BLaER1 treated with 17β-estradiol and CSF1 and Interleukin-3, amounts not matched to agents 10 nM and 100 nM (cell line): ENCODE measurements at regions not wholly inside any gene's neighbourhood (a gene's known extent, or its start where the extent isn't known, plus 50 kb on each side); places are given as distances from the start of the nearest gene placed in this dataset.

Experiments used
- H3K27ac ChIP-seq, 11 experiments: shearing (Covaris generic); formaldehyde crosslinking; 2 replicates each; pipeline ENCODE4 v1.8.1; 2022
- H3K27me3 ChIP-seq, 11 experiments: shearing (Covaris generic); formaldehyde crosslinking; 2 replicates each; pipeline ENCODE4 v1.8.1; 2022
- H3K36me3 ChIP-seq, 11 experiments: shearing (Covaris generic); formaldehyde crosslinking; 2 replicates each; pipeline ENCODE4 v1.8.1; 2022
- H3K4me1 ChIP-seq, 10 experiments: shearing (Covaris generic); formaldehyde crosslinking; 2 replicates each; pipeline ENCODE4 v1.8.1; 2022
- H3K4me2 ChIP-seq, 11 experiments: shearing (Covaris generic); formaldehyde crosslinking; 2 replicates each; pipeline ENCODE4 v1.8.1; 2022
- H3K4me3 ChIP-seq, 10 experiments: shearing (Covaris generic); formaldehyde crosslinking; 2 replicates each; pipeline ENCODE4 v1.8.1; 2022
- H3K9ac ChIP-seq, 11 experiments: shearing (Covaris generic); formaldehyde crosslinking; 2 replicates each; pipeline ENCODE4 v1.8.1; 2022
- H3K9me3 ChIP-seq, 11 experiments: shearing (Covaris generic); formaldehyde crosslinking; replicated peaks in 1 of 11; 2 replicates each; pipeline ENCODE4 v1.8.1; 2022
- H4K20me1 ChIP-seq, 11 experiments: shearing (Covaris generic); formaldehyde crosslinking; 2 replicates each; pipeline ENCODE4 v1.8.1; 2022
- Cebpa-rat ChIP-seq, 11 experiments: shearing (Covaris generic); IDR thresholded peaks; 2 replicates each; pipeline ENCODE4 v1.8.1; 2022

DNA sequence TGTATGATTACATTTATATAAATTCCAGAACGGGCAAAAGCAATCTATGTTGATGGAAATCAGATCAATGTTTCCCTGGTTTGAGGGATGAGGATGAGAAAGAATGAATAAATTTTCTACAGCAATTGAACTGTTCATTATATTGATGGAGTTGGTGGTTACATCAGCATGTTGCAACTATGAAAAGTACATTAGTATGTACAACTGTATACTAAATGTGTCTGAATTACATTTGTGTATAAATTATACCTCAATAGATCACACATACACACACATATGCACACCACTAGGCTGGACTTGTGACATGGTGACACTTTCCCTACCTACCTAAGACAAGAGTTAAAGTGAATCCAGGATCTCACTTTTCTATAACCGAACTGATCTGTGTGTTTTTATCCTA, 608.0 kb downstream of the CDH11 start:
- no peak overlapping the region for H3K4me2 ChIP-seq
- H3K4me1 ChIP-seq = no peaks in the 10 kb centered on the region
- peaks cover 0 to 5% (median 0%) of the 10 kb centered on the region in 11 experiments; a peak in 3 of 22 replicates for H3K9me3 ChIP-seq
- no peak overlapping the region for H3K27ac ChIP-seq
- H3K9ac ChIP-seq = no peak overlapping the region
- no peak overlapping the region for H3K4me3 ChIP-seq
- H3K27me3 ChIP-seq = no peaks in the 10 kb centered on the region
- TF ChIP-seq Cebpa-rat (IDR thresholded peaks at IDR 0.05) = no peak
- no peaks in the 10 kb centered on the region for H3K36me3 ChIP-seq
- no peaks in the 10 kb centered on the region for H4K20me1 ChIP-seq

DNA sequence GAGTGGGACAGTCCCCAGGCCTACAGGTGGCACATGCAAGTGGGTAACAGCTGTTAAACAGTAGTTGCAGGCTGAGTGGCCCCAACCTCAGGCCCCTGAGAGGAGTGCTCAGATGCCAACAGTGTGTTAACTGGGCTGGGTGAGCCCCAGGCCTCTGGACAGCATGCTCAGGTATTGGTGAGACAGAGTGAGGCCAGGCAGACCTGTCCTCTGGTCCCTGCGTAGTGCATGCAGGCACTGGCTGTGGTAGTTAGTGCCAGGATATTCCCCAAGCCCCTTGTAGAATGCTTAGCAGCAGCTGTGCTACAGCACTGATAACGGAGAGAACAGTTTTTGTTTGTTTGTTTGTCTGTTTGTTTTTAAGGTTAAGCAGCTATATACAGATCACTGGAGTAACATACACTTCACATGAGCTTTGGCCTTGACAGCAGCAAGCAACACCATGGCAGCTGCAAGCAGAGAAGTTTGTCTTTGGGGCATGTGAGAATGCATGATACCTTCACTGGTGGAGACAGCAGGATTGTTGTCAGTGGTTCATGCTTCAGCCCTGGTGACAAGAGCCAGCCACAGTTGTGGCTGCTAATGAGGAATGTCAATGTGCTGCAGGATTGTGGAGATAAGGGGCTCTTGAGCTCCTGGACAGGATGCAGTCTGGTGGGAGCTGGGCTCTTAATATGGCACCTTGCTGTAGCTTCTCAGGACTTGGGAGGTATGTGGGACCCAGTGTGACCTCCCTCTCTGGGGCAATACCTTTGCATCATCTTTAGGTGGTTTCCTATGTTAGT, 614.4 kb downstream of the CDH11 start:
- no peak overlapping the region for H3K4me3 ChIP-seq
- no peak overlapping the region for H3K27ac ChIP-seq
- no peak overlapping the region for H3K9ac ChIP-seq
- no peaks in the 10 kb centered on the region for H3K36me3 ChIP-seq
- no peaks in the 10 kb centered on the region for H3K4me1 ChIP-seq
- H3K4me2 ChIP-seq = no peak overlapping the region
- no peak for TF ChIP-seq Cebpa-rat (IDR thresholded peaks at IDR 0.05)
- no peaks in the 10 kb centered on the region for H4K20me1 ChIP-seq
- peaks cover 0 to 16% (median 0%) of the 10 kb centered on the region in 11 experiments; a peak in 9 of 22 replicates for H3K9me3 ChIP-seq
- no peaks in the 10 kb centered on the region for H3K27me3 ChIP-seq

DNA sequence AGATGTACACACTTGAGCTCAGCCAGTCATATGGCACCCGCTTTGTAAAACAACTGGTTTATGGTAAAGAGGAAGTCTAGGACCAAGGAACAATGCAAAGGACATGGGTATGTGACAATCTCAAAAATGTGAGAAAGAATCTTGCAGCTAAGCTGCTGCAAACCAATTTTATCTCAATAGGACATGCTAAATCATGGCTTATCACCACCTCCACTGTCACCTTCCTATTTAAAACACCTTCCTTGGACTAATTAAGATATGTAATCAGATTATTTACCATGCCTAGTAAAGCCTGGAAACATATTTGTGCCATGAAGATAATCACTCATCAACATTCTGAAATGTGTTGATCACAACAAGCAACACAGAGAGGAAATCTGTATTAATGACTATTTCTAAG, 622.7 kb downstream of the CDH11 start:
- Histone ChIP-seq H3K4me2 (no peak overlapping the region), H3K36me3 (no peaks in the 10 kb centered on the region), H3K27me3 (no peaks in the 10 kb centered on the region), H3K9me3 (no peaks in the 10 kb centered on the region), H4K20me1 (no peaks in the 10 kb centered on the region), H3K27ac (no peak overlapping the region), H3K4me3 (no peak overlapping the region), H3K4me1 (peaks cover 0 to 5% (median 0%) of the 10 kb centered on the region in 10 experiments; a peak in 1 of 20 replicates), H3K9ac (no peak overlapping the region)
- no peak for TF ChIP-seq Cebpa-rat (IDR thresholded peaks at IDR 0.05)

DNA sequence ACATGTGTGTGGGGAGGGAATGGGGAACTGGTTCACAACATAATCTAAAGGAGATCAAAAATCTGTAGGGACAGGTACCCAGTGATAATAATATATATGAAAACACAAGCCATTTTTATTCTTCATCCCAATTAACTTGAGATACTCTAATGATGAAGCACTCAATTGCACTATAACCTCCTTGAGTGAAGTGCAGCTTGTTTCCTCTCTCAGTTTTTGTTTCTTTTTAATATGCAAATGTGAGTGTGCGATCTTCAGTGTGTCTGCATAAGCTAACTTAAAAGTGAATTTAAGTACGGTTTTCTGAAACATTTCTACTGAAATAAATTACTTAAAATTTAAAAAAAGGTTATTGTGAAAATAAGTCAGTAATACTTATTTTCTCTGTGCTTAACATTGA, 623.5 kb downstream of the CDH11 start:
- Histone ChIP-seq H3K4me2 (no peak overlapping the region), H3K4me3 (no peak overlapping the region), H3K9ac (no peak overlapping the region), H4K20me1 (no peaks in the 10 kb centered on the region), H3K4me1 (peaks cover 0 to 5% (median 0%) of the 10 kb centered on the region in 10 experiments; a peak in 1 of 20 replicates), H3K27ac (no peak overlapping the region), H3K36me3 (no peaks in the 10 kb centered on the region), H3K9me3 (no peaks in the 10 kb centered on the region), H3K27me3 (no peaks in the 10 kb centered on the region)
- no peak for TF ChIP-seq Cebpa-rat (IDR thresholded peaks at IDR 0.05)

DNA sequence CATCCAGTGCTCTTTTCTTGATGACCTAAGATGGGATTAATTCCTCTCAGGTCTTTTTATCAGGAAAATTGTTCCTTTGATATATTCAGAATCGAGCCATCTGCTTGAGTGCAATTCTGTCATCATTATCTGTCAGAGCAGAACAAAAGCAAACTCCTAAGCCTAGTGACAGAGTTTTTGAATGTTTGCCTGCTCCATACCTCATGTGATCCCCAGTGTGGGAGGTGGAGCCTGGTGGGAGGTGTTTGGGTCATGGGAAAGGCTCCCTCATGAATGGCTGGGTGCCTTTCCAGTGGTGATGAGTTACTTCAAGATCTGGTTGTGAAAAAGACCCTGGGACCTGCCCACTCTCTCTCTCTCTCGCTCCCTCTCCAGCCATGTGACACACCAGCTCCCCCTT, 628.2 kb downstream of the CDH11 start:
- H3K36me3 ChIP-seq = no peaks in the 10 kb centered on the region
- no peak overlapping the region for H3K27ac ChIP-seq
- peaks cover 0 to 5% (median 0%) of the 10 kb centered on the region in 10 experiments; a peak in 1 of 20 replicates for H3K4me1 ChIP-seq
- no peak overlapping the region for H3K9ac ChIP-seq
- no peak overlapping the region for H3K4me2 ChIP-seq
- TF ChIP-seq Cebpa-rat (IDR thresholded peaks at IDR 0.05) = no peak
- H3K27me3 ChIP-seq = no peaks in the 10 kb centered on the region
- H3K4me3 ChIP-seq = no peak overlapping the region
- no peaks in the 10 kb centered on the region for H3K9me3 ChIP-seq
- no peaks in the 10 kb centered on the region for H4K20me1 ChIP-seq

DNA sequence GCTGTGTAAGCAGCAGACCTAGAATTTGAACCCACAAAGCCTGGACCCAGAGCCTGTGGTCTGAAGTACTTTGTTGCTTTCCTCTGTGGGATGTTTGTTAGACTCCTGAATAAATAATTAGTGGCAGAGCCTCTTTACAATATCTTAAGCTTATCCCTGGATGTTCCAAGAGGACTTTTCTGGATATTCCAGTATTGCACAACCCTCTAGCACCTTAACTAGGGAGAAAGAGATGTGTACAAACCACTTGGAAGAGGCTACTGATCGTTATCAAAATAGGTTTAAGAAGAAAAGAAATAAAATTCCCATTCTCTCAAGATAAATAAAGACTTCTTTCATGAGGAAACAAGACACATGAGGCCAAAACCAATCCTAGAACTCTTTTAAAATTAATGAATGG, 632.4 kb downstream of the CDH11 start:
- H3K9me3 ChIP-seq = no peaks in the 10 kb centered on the region; a peak in 1 of 22 replicates
- TF ChIP-seq Cebpa-rat (IDR thresholded peaks at IDR 0.05) = no peak
- no peaks in the 10 kb centered on the region for H3K27me3 ChIP-seq
- no peak overlapping the region for H3K27ac ChIP-seq
- H4K20me1 ChIP-seq = no peaks in the 10 kb centered on the region
- no peak overlapping the region for H3K9ac ChIP-seq
- no peak overlapping the region for H3K4me2 ChIP-seq
- H3K4me1 ChIP-seq = no peaks in the 10 kb centered on the region
- H3K36me3 ChIP-seq = no peaks in the 10 kb centered on the region
- no peak overlapping the region for H3K4me3 ChIP-seq

DNA sequence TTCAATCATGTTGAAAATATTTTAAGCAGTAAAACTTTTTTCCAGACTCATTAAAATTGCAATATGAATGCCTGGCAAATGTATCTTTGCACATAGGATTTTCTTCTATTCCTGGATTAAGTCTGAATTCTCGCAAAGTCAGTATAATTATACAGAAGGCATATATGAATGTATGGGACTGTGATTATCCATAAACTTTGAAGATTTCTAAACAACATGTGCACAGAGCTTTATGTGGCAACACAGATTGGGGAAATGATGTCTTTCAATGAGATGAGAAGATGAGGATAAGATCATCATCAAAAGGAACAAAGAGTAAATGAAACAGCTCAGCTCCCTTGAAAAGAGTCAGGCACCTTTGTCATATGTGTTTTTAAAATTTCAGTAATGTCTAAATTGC, 635.3 kb downstream of the CDH11 start:
- H3K9me3 ChIP-seq = no peaks in the 10 kb centered on the region; a peak in 1 of 22 replicates
- H4K20me1 ChIP-seq = no peaks in the 10 kb centered on the region
- H3K36me3 ChIP-seq = no peaks in the 10 kb centered on the region
- H3K4me2 ChIP-seq = no peak overlapping the region
- no peak for TF ChIP-seq Cebpa-rat (IDR thresholded peaks at IDR 0.05)
- no peak overlapping the region for H3K9ac ChIP-seq
- no peak overlapping the region for H3K27ac ChIP-seq
- H3K4me1 ChIP-seq = no peaks in the 10 kb centered on the region
- no peak overlapping the region for H3K4me3 ChIP-seq
- H3K27me3 ChIP-seq = no peaks in the 10 kb centered on the region

DNA sequence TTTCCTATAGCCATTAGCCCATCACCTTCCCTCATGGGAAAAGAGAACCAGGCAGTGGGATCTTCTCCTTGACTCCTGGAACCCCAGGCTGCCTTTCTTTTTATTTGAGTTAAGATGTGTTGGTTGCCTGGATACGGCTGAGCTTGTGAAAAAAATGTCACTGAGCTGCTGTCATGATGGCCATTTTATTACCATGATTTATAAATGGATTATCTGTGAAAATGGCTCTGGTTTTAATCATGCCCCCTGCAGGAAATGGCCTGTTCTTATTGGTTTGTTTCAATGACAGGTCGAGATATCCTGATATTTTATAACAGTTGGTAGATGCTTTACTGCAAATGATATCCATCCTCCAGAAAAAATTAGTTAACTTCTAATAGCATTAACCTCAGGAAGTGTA, 640.4 kb downstream of the CDH11 start:
- no peak overlapping the region for H3K4me2 ChIP-seq
- H3K9me3 ChIP-seq = no peaks in the 10 kb centered on the region
- H3K27me3 ChIP-seq = no peaks in the 10 kb centered on the region
- H3K36me3 ChIP-seq = no peaks in the 10 kb centered on the region
- no peak for TF ChIP-seq Cebpa-rat (IDR thresholded peaks at IDR 0.05)
- no peak overlapping the region for H3K4me3 ChIP-seq
- no peaks in the 10 kb centered on the region for H3K4me1 ChIP-seq
- no peak overlapping the region for H3K27ac ChIP-seq
- no peak overlapping the region for H3K9ac ChIP-seq
- H4K20me1 ChIP-seq = no peaks in the 10 kb centered on the region

DNA sequence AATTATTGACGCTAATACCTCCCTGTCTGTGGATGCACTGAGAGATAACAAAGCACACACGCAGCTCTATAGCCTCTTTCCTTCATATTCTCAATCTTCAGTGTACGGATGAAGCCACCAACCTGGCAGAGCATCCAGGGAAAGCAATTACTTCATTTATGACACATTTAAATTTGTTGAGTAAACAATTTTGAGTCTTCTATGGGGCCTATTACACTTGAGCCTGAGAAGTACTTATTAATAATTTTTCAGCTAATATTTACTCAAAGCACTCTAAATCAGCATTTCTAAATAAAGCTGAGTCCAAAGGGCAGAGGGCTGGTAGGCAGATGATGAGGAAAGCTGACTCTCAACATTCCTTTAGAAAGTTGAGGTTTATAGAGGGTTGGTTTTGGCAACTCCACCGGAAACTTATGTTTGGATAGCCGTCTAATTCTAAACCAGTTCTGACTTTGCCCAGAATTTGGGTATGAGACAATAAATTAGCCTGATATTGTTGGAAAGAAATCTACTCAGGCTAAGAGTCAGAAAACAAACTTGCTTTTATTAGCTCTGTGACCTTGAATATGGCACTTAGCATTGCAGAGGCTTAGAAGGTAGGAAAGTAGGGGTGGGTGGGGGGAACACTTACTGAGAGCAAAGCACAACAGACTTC, 643.5 kb downstream of the CDH11 start:
- H4K20me1 ChIP-seq = no peaks in the 10 kb centered on the region
- no peaks in the 10 kb centered on the region for H3K36me3 ChIP-seq
- H3K9me3 ChIP-seq = no peaks in the 10 kb centered on the region
- no peak for TF ChIP-seq Cebpa-rat (IDR thresholded peaks at IDR 0.05)
- H3K27me3 ChIP-seq = no peaks in the 10 kb centered on the region
- H3K27ac ChIP-seq = no peak overlapping the region
- no peak overlapping the region for H3K4me2 ChIP-seq
- H3K4me3 ChIP-seq = no peak overlapping the region
- H3K9ac ChIP-seq = no peak overlapping the region
- no peaks in the 10 kb centered on the region for H3K4me1 ChIP-seq
